ENCODE measurements at regions not wholly inside any gene's neighbourhood (a gene's known extent, or its start where the extent isn't known, plus 50 kb on each side); places are given as distances from the start of the nearest gene placed in this dataset.

DNA sequence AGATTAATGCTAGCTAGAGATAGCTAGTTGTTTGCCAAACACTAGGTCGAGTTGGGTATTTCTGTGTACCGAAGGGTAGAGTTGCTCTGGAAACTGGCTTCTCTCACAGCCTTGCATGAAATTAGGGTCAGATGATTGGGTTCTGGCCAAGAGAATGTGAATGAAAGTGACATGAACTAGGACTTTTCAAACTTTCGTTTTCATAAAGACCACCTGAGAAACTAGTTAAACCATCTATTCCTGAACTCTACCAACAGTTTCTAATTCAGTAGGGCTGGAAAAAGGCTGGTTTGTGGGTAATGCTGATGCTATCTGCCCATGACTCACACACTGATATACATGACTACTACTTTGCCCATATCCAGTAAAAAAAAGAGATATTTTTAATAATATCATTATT is 157.6 kb downstream of the GASK1B start:
- TF ChIP-seq, protein P1, sequence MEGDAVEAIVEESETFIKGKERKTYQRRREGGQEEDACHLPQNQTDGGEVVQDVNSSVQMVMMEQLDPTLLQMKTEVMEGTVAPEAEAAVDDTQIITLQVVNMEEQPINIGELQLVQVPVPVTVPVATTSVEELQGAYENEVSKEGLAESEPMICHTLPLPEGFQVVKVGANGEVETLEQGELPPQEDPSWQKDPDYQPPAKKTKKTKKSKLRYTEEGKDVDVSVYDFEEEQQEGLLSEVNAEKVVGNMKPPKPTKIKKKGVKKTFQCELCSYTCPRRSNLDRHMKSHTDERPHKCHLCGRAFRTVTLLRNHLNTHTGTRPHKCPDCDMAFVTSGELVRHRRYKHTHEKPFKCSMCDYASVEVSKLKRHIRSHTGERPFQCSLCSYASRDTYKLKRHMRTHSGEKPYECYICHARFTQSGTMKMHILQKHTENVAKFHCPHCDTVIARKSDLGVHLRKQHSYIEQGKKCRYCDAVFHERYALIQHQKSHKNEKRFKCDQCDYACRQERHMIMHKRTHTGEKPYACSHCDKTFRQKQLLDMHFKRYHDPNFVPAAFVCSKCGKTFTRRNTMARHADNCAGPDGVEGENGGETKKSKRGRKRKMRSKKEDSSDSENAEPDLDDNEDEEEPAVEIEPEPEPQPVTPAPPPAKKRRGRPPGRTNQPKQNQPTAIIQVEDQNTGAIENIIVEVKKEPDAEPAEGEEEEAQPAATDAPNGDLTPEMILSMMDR (IDR thresholded peaks at IDR 0.05; ENCODE audit: insufficient read depth, low read length, severe bottlenecking), result no peak
- peak; percentile 64 for DNase-seq (ENCODE audit: low read depth)
- Histone ChIP-seq H3K4me3 (ENCODE audit: low read depth, low read length) (no peak overlapping the region), H3K27me3 (ENCODE audit: control insufficient read depth, insufficient read depth, low read length) (no peaks in the 10 kb centered on the region), H3K36me3 (ENCODE audit: control insufficient read depth, insufficient read depth, low read length) (no peaks in the 10 kb centered on the region)
- no peak for FAIRE-seq

DNA sequence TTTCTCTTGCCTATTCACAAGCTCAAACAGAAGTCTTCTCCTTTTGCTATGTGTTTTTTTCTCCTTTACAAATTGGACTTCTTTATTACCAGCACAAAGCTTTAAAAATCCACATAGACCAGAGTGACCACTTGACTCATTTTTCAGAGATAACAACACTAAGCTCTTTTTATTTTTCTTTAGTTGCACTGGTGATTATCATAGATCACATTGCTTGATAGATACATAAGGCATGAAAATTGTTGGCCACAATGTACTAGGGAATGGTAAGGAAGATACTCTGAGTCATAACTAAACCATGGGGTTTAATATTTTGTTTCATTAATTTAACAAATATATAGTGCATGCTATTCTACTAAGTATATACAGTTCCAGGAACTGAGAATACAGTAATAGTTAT is 159.0 kb downstream of the GASK1B start:
- no peak for DNase-seq (ENCODE audit: low read depth)
- TF ChIP-seq, protein P1 (IDR thresholded peaks at IDR 0.05; ENCODE audit: insufficient read depth, low read length, severe bottlenecking), result no peak
- no peaks in the 10 kb centered on the region for H3K27me3 ChIP-seq (ENCODE audit: control insufficient read depth, insufficient read depth, low read length)
- no peak overlapping the region for H3K4me3 ChIP-seq (ENCODE audit: low read depth, low read length)
- FAIRE-seq, result no peak
- no peaks in the 10 kb centered on the region for H3K36me3 ChIP-seq (ENCODE audit: control insufficient read depth, insufficient read depth, low read length)

DNA sequence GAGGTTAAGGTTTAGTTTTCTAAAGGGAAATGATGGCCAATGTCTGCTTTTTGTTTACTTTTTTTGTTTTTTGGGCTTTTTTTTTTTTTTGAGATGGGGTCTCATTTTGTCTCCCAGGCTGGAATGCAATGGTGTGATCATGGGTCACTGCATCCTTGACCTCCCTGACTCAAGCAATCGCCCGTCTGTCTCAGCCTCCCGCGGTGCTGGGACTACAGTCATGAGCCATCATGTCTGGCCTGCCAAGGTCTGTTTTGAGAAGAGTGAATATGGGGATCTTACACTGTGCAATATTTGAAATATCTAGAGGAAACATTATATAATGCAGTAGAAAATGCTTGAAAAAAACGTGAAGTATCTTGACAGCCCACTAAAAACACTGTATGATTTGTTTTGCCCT is 162.5 kb downstream of the GASK1B start:
- Histone ChIP-seq H3K27me3 (ENCODE audit: control insufficient read depth, insufficient read depth, low read length) (no peaks in the 10 kb centered on the region), H3K4me3 (ENCODE audit: low read depth, low read length) (no peak overlapping the region), H3K36me3 (ENCODE audit: control insufficient read depth, insufficient read depth, low read length) (no peaks in the 10 kb centered on the region)
- TF ChIP-seq, protein P1 (IDR thresholded peaks at IDR 0.05; ENCODE audit: insufficient read depth, low read length, severe bottlenecking), result no peak
- FAIRE-seq, result no peak
- DNase-seq (ENCODE audit: low read depth), result no peak

DNA sequence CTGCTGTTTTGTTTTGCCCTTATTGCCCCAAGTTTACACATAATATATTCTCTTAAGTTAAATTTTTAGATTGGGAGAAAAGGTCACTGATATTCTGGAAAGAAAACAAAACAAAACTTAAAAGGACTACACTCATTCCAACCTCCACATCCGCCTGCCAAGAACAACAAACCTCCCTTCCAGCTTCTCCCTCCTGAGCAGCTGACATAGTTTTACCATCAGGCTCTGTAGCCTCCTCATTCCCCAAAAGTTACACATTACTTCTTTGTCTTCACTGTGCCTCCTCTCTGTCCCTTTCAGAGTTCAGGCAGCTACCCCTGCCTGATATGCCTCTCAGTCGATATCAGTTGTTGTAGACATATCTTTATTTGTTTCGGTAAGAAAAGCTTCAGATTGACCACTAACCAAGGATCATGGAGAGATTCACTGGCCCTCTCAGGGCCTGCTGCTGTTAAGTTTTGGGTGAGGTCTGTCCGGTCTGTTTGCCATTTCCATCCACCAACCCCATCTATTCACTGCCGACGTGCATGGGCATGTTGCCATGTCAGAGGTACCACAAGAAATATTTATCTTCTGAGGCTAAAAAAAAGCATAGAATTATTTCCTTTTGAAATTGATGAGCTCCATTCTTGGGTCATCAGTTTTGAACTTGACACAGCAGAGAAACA is 164.1 kb downstream of the GASK1B start:
- Histone ChIP-seq H3K27me3 (ENCODE audit: control insufficient read depth, insufficient read depth, low read length) (no peaks in the 10 kb centered on the region), H3K36me3 (ENCODE audit: control insufficient read depth, insufficient read depth, low read length) (no peaks in the 10 kb centered on the region), H3K4me3 (ENCODE audit: low read depth, low read length) (no peak overlapping the region)
- DNase-seq (ENCODE audit: low read depth) (peak; percentile 33), FAIRE-seq (no peak)
- TF ChIP-seq, protein P1 (IDR thresholded peaks at IDR 0.05; ENCODE audit: insufficient read depth, low read length, severe bottlenecking), result no peak

DNA sequence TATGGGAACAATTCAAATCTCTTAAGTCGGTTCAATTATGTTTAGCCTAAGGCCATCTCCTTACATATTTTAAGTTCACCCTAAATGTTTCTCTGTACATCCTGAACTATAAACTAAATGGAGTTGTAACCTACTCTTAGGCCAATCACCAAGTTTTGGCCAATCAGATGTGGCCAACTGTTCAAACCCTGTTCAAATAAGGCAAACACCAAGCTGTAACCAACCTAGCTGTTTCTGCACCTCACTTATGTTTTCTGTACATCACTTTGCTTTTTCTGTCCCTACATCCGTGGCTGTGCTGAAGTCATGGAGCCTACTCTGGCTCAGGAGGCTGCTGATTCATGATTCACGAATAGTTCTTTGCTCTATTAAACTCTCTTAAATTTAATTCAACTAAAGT is 165.3 kb downstream of the GASK1B start:
- Histone ChIP-seq H3K4me3 (ENCODE audit: low read depth, low read length) (no peak overlapping the region), H3K27me3 (ENCODE audit: control insufficient read depth, insufficient read depth, low read length) (no peaks in the 10 kb centered on the region), H3K36me3 (ENCODE audit: control insufficient read depth, insufficient read depth, low read length) (no peaks in the 10 kb centered on the region)
- no peak for FAIRE-seq
- TF ChIP-seq, protein P1 (IDR thresholded peaks at IDR 0.05; ENCODE audit: insufficient read depth, low read length, severe bottlenecking), result no peak
- DNase-seq (ENCODE audit: low read depth), result no peak

DNA sequence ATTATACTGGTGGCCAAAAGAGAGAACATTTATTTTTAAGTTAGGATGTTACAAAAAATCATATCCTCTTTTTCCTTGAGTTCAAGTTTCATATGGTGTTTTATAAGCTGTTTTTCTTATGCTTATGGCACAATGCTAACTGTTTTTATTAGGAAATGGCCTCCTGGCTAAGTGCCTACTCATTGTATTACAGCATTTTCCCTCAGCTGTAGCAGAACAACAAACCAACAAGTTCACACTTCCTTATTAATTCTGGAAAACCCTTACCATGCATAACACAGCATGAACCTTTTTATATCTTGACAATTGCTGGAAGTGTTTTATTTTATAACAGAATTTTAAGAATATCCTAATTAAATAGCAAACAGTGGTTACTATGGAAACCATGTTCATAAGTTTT is 165.8 kb downstream of the GASK1B start:
- TF ChIP-seq, protein P1 (IDR thresholded peaks at IDR 0.05; ENCODE audit: insufficient read depth, low read length, severe bottlenecking), result no peak
- H3K36me3 ChIP-seq (ENCODE audit: control insufficient read depth, insufficient read depth, low read length), result no peaks in the 10 kb centered on the region
- no peak for FAIRE-seq

More for the DNA sequence above, 165.8 kb downstream of the GASK1B start:
- no peak overlapping the region for H3K4me3 ChIP-seq (ENCODE audit: low read depth, low read length)
- DNase-seq (ENCODE audit: low read depth), result no peak
- no peaks in the 10 kb centered on the region for H3K27me3 ChIP-seq (ENCODE audit: control insufficient read depth, insufficient read depth, low read length)

Data from bronchial epithelial cell (primary cell).